ENCODE measurements at regions not wholly inside any gene's neighbourhood (a gene's known extent, or its start where the extent isn't known, plus 50 kb on each side); places are given as distances from the start of the nearest gene placed in this dataset.

- Histone ChIP-seq H3K36me3 (replicated peaks in 1 of 2; ENCODE audit: control insufficient read depth in 1 of 2, insufficient read depth in 2 of 2, low read length in 2 of 2) (no peaks in the 10 kb centered on the region), H3K27ac (ENCODE audit: low read depth in 1 of 2, low read length in 2 of 2) (no peak overlapping the region), H2AFZ (ENCODE audit: insufficient read depth, low read depth, low read length, poor library complexity, severe bottlenecking) (no peak overlapping the region), H3K9me3 (replicated peaks in 1 of 2; ENCODE audit: control insufficient read depth in 1 of 2, insufficient read depth in 1 of 2, low read length in 2 of 2) (peaks cover 1 to 8% of the 10 kb centered on the region in 2 donors), H3K79me2 (ENCODE audit: insufficient read depth, low read length) (no peaks in the 10 kb centered on the region), H3K4me2 (replicated peaks; ENCODE audit: extremely low read depth, low read length, poor library complexity, severe bottlenecking) (no peak overlapping the region), H3K9ac (ENCODE audit: insufficient read depth, low read length, poor library complexity, severe bottlenecking) (no peak overlapping the region), H3K4me3 (replicated peaks in 1 of 3; ENCODE audit: low read depth in 2 of 3, low read length in 3 of 3) (no peak overlapping the region), H3K4me1 (ENCODE audit: control insufficient read depth in 1 of 2, insufficient read depth in 2 of 2, low read length in 2 of 2) (no peaks in the 10 kb centered on the region), H3K27me3 (ENCODE audit: control insufficient read depth in 2 of 2, insufficient read depth in 2 of 2, low read length in 2 of 2) (no peaks in the 10 kb centered on the region), H4K20me1 (ENCODE audit: insufficient read depth, low read length) (no peaks in the 10 kb centered on the region)
- Mint-ChIP-seq H3K4me1 (no peaks in the 10 kb centered on the region), H3K9me3 (peaks cover 0 to 12% (median 0%) of the 10 kb centered on the region in 7 donors), H3K36me3 (no peaks in the 10 kb centered on the region), H3K27me3 (ENCODE audit: low read depth in 3 of 3) (no peaks in the 10 kb centered on the region), H3K27ac (no peak overlapping the region), H3K4me3 (no peak overlapping the region)
- TF ChIP-seq CTCF (IDR thresholded peaks at IDR 0.05), result no peak
- WGBS (ENCODE audit: insufficient coverage), result no CpG with 5 or more reads among the region's 2 CpGs
- intact Hi-C loops (cut with micrococcal nuclease), result no loop called here
- DNase-seq, result no peak
Measured at GRCh38 chr1:79775402-79775801, 768.9 kb upstream of the ADGRL4 start.

GRCh38 chr1:79773385-79773784 is 766.9 kb upstream of the ADGRL4 start:
- H3K27me3 Mint-ChIP-seq (ENCODE audit: low read depth in 3 of 3), result no peaks in the 10 kb centered on the region
- no peak overlapping the region for H3K27ac Mint-ChIP-seq
- Histone ChIP-seq H3K9me3 (replicated peaks in 1 of 2; ENCODE audit: control insufficient read depth in 1 of 2, insufficient read depth in 1 of 2, low read length in 2 of 2) (no peaks in the 10 kb centered on the region), H4K20me1 (ENCODE audit: insufficient read depth, low read length) (no peaks in the 10 kb centered on the region), H2AFZ (ENCODE audit: insufficient read depth, low read depth, low read length, poor library complexity, severe bottlenecking) (no peak overlapping the region), H3K27me3 (ENCODE audit: control insufficient read depth in 2 of 2, insufficient read depth in 2 of 2, low read length in 2 of 2) (no peaks in the 10 kb centered on the region), H3K4me1 (ENCODE audit: control insufficient read depth in 1 of 2, insufficient read depth in 2 of 2, low read length in 2 of 2) (no peaks in the 10 kb centered on the region), H3K36me3 (replicated peaks in 1 of 2; ENCODE audit: control insufficient read depth in 1 of 2, insufficient read depth in 2 of 2, low read length in 2 of 2) (no peaks in the 10 kb centered on the region), H3K27ac (ENCODE audit: low read depth in 1 of 2, low read length in 2 of 2) (no peak overlapping the region), H3K4me2 (replicated peaks; ENCODE audit: extremely low read depth, low read length, poor library complexity, severe bottlenecking) (no peak overlapping the region), H3K4me3 (replicated peaks in 1 of 3; ENCODE audit: low read depth in 2 of 3, low read length in 3 of 3) (no peak overlapping the region), H3K9ac (ENCODE audit: insufficient read depth, low read length, poor library complexity, severe bottlenecking) (no peak overlapping the region), H3K79me2 (ENCODE audit: insufficient read depth, low read length) (no peaks in the 10 kb centered on the region)
- no peaks in the 10 kb centered on the region for H3K36me3 Mint-ChIP-seq
- intact Hi-C loops (cut with micrococcal nuclease), result no loop called here
- peaks cover 0 to 6% (median 1%) of the 10 kb centered on the region in 7 donors for H3K9me3 Mint-ChIP-seq
- TF ChIP-seq CTCF (IDR thresholded peaks at IDR 0.05), result no peak
- H3K4me3 Mint-ChIP-seq, result no peak overlapping the region
- no peak for DNase-seq
- no CpG with 5 or more reads among the region's 2 CpGs for WGBS (ENCODE audit: insufficient coverage)
- no peaks in the 10 kb centered on the region for H3K4me1 Mint-ChIP-seq
